Glutamatergic neuron (in vitro differentiated cells): ENCODE measurements at regions not wholly inside any gene's neighbourhood (a gene's known extent, or its start where the extent isn't known, plus 50 kb on each side); places are given as distances from the start of the nearest gene placed in this dataset.

Experiments used
- DNase-seq: peaks from one replicate; pipeline ENCODE4 v3.0.0; 2022
- H3K27ac Mint-ChIP-seq: one replicate; pipeline ENCODE4 v1.8.0; 2020; ENCODE audit warnings: mild to moderate bottlenecking, mixed read lengths, inconsistent platforms; ENCODE audit not compliant: unreplicated experiment
- H3K27me3 Mint-ChIP-seq: one replicate; pipeline ENCODE4 v1.8.0; 2020; ENCODE audit warnings: mild to moderate bottlenecking, moderate library complexity, mixed read lengths, inconsistent platforms; ENCODE audit not compliant: unreplicated experiment
- H3K36me3 Mint-ChIP-seq: one replicate; pipeline ENCODE4 v1.8.0; 2020; ENCODE audit warnings: mild to moderate bottlenecking, mixed read lengths, inconsistent platforms; ENCODE audit not compliant: unreplicated experiment
- H3K4me1 Mint-ChIP-seq: one replicate; pipeline ENCODE4 v1.8.0; 2020; ENCODE audit warnings: mild to moderate bottlenecking, low read depth, mixed read lengths, inconsistent platforms; ENCODE audit not compliant: unreplicated experiment
- H3K4me3 Mint-ChIP-seq: one replicate; pipeline ENCODE4 v1.8.0; 2020; ENCODE audit warnings: mild to moderate bottlenecking, mixed read lengths, inconsistent platforms; ENCODE audit not compliant: unreplicated experiment
- H3K9me3 Mint-ChIP-seq: one replicate; pipeline ENCODE4 v1.8.0; 2020; ENCODE audit warnings: mild to moderate bottlenecking, moderate library complexity, mixed read lengths, inconsistent platforms; ENCODE audit not compliant: unreplicated experiment
- TF ChIP-seq, protein P1 (sequence below): fragments of 200-600 bp; sonication (generic); IDR thresholded peaks from one replicate; pipeline ENCODE4 v1.5.0; 2021; ENCODE audit not compliant: partially characterized antibody, unreplicated experiment

DNA sequence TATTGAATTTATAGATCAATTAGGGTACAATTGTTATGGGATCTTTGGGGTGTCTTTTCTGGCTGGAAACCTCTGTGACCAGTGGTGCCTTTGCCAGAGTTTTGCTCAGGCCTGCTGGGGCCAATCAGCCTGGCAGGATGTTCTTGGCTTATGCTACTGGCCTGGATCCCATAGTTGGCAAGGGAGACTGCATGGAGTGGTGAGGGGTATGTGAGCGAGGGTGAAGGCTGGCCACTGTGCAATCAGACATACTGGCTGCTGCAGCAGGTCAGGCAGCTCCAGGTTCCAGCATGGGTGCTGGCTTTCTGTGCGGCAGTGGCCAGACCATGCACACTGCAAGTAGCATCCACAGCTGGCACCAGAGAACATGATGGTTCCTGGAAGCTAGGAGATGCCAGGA, 1053.2 kb upstream of the GBE1 start:
- Mint-ChIP-seq H3K9me3 (peaks cover 9% of the 10 kb centered on the region), H3K4me3 (no peak overlapping the region), H3K27ac (no peak overlapping the region), H3K27me3 (no peaks in the 10 kb centered on the region), H3K4me1 (no peaks in the 10 kb centered on the region), H3K36me3 (peaks cover 17% of the 10 kb centered on the region)
- no peak for DNase-seq
- TF ChIP-seq, protein P1, sequence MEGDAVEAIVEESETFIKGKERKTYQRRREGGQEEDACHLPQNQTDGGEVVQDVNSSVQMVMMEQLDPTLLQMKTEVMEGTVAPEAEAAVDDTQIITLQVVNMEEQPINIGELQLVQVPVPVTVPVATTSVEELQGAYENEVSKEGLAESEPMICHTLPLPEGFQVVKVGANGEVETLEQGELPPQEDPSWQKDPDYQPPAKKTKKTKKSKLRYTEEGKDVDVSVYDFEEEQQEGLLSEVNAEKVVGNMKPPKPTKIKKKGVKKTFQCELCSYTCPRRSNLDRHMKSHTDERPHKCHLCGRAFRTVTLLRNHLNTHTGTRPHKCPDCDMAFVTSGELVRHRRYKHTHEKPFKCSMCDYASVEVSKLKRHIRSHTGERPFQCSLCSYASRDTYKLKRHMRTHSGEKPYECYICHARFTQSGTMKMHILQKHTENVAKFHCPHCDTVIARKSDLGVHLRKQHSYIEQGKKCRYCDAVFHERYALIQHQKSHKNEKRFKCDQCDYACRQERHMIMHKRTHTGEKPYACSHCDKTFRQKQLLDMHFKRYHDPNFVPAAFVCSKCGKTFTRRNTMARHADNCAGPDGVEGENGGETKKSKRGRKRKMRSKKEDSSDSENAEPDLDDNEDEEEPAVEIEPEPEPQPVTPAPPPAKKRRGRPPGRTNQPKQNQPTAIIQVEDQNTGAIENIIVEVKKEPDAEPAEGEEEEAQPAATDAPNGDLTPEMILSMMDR = no peak

DNA sequence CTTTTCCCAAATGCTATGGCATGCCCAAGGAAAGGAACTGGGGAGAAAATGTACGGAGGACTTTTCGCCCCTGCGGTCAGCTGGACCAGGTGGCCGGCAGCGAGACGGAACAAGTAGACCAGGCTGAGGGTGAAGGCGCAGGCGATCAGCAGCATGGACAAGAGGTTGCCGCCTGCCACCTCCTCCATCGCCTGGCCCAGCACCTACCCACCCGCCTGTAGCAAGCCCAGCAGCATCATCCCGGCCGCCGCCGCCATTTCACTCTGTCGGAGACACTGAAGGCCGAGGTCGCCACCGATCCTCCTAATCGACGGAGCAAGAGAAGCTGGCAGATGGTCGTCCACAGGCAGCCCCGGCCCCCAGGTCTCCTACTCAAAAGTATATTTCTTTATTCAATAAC, 1046.3 kb upstream of the GBE1 start:
- peaks cover 11% of the 10 kb centered on the region for H3K36me3 Mint-ChIP-seq
- H3K27ac Mint-ChIP-seq = no peak overlapping the region
- no peaks in the 10 kb centered on the region for H3K27me3 Mint-ChIP-seq
- TF ChIP-seq, protein P1 = no peak
- peaks cover 1% of the 10 kb centered on the region for H3K9me3 Mint-ChIP-seq
- no peak overlapping the region for H3K4me3 Mint-ChIP-seq
- H3K4me1 Mint-ChIP-seq = no peaks in the 10 kb centered on the region
- no peak for DNase-seq

- TF ChIP-seq, protein P1 = no peak
- Mint-ChIP-seq H3K9me3 (no peaks in the 10 kb centered on the region), H3K36me3 (no peaks in the 10 kb centered on the region), H3K27ac (no peak overlapping the region), H3K27me3 (no peaks in the 10 kb centered on the region), H3K4me3 (no peak overlapping the region), H3K4me1 (no peaks in the 10 kb centered on the region)
- no peak for DNase-seq
These were observed 1041.1 kb upstream of the GBE1 start for GRCh38 chr3:82802501-82802900.

- TF ChIP-seq, protein P1 = no peak
- no peak for DNase-seq
- Mint-ChIP-seq H3K4me1 (no peaks in the 10 kb centered on the region), H3K36me3 (no peaks in the 10 kb centered on the region), H3K27me3 (no peaks in the 10 kb centered on the region), H3K27ac (no peak overlapping the region), H3K9me3 (no peaks in the 10 kb centered on the region), H3K4me3 (no peak overlapping the region)
These were observed 1038.8 kb upstream of the GBE1 start for GRCh38 chr3:82800248-82800647.

GRCh38 chr3:82796765-82797164, 1035.3 kb upstream of the GBE1 start:
- no peaks in the 10 kb centered on the region for H3K4me1 Mint-ChIP-seq
- no peak for DNase-seq
- H3K27me3 Mint-ChIP-seq = no peaks in the 10 kb centered on the region
- no peaks in the 10 kb centered on the region for H3K36me3 Mint-ChIP-seq
- no peaks in the 10 kb centered on the region for H3K9me3 Mint-ChIP-seq
- TF ChIP-seq, protein P1 = no peak
- H3K27ac Mint-ChIP-seq = no peak overlapping the region
- H3K4me3 Mint-ChIP-seq = no peak overlapping the region
